G401 (cell line): ENCODE measurements at regions not wholly inside any gene's neighbourhood (a gene's known extent, or its start where the extent isn't known, plus 50 kb on each side); places are given as distances from the start of the nearest gene placed in this dataset.
"Not testable (repeated sequence)": the region's sequence is repeated elsewhere in the genome, so short reads cannot be mapped to it uniquely, and the experiment has no call there.

ENCODE experiments used
- DNase-seq: peaks from one replicate; pipeline ENCODE4 v3.0.0-alpha.2; 2015; ENCODE audit warnings: low spot score
- in situ Hi-C: cut with HindIII; loops from 2 replicates; pipeline ENCODE4 v1.10.0; 2016; ENCODE audit warnings: low sequenced_read_pairs, mixed read lengths

- in situ Hi-C loops, result no loop called here
- no peak for DNase-seq
Observed at GRCh38 chr9:115849679-115850412, 303.7 kb upstream of the PAPPA start.

- no peak for DNase-seq
- in situ Hi-C loops, result no loop called here
Observed at GRCh38 chr9:115850548-115851304, 302.9 kb upstream of the PAPPA start.

- in situ Hi-C loops, result no loop called here
- DNase-seq, result no peak
Observed at GRCh38 chr9:115855458-115856133, 298.0 kb upstream of the PAPPA start.

GRCh38 chr9:115858421-115858820, 295.2 kb upstream of the PAPPA start:
- DNase-seq, in situ Hi-C loops: not testable (repeated sequence)

- in situ Hi-C loops, result no loop called here
- no peak for DNase-seq
Observed at GRCh38 chr9:115862021-115862420, 291.6 kb upstream of the PAPPA start.

- no peak for DNase-seq
- in situ Hi-C loops, result no loop called here
Observed at GRCh38 chr9:115864581-115864980, 289.0 kb upstream of the PAPPA start.

GRCh38 chr9:115867326-115867725, 286.3 kb upstream of the PAPPA start:
- no peak for DNase-seq
- in situ Hi-C loops, result no loop called here

GRCh38 chr9:115877852-115878438, 275.6 kb upstream of the PAPPA start:
- DNase-seq, result no peak
- in situ Hi-C loops, result no loop called here

GRCh38 chr9:115879451-115879850, 274.1 kb upstream of the PAPPA start:
- in situ Hi-C loops, result no loop called here
- DNase-seq, result no peak

GRCh38 chr9:115880221-115880885, 273.2 kb upstream of the PAPPA start:
- DNase-seq, result no peak
- in situ Hi-C loops, result no loop called here

GRCh38 chr9:115882911-115883310, 270.7 kb upstream of the PAPPA start:
- DNase-seq, result no peak
- in situ Hi-C loops, result no loop called here

- DNase-seq, result peak; percentile 36
- in situ Hi-C loops, result no loop called here
Observed at GRCh38 chr9:115883467-115884329, 269.9 kb upstream of the PAPPA start.

GRCh38 chr9:115884846-115885245, 268.7 kb upstream of the PAPPA start:
- in situ Hi-C loops, result no loop called here
- DNase-seq, result no peak

- DNase-seq, result no peak
- in situ Hi-C loops, result no loop called here
Observed at GRCh38 chr9:115888131-115888530, 265.5 kb upstream of the PAPPA start.

GRCh38 chr9:115891929-115892328, 261.7 kb upstream of the PAPPA start:
- in situ Hi-C loops, result no loop called here

GRCh38 chr9:115898478-115898877, 255.1 kb upstream of the PAPPA start:
- in situ Hi-C loops, DNase-seq: not testable (repeated sequence)

More at GRCh38 chr9:115891929-115892328, 261.7 kb upstream of the PAPPA start:
- no peak for DNase-seq

GRCh38 chr9:115900698-115901097, 252.9 kb upstream of the PAPPA start:
- DNase-seq, result no peak
- in situ Hi-C loops, result no loop called here

GRCh38 chr9:115910959-115911358, 242.6 kb upstream of the PAPPA start:
- in situ Hi-C loops, result no loop called here
- DNase-seq, result no peak
